Stomach (tissue), 8 donors: ENCODE measurements at regions not wholly inside any gene's neighbourhood (a gene's known extent, or its start where the extent isn't known, plus 50 kb on each side); places are given as distances from the start of the nearest gene placed in this dataset.

Experiments
- DNase-seq, 2 donors: peaks; one replicate each; pipeline versions ENCODE4 v3.0.0 to v3.0.0-alpha.2; 2013 to 2019
- H3K27ac ChIP-seq, 5 donors: fragments of 200-600 bp in 4 of 5; sonication (generic) in 4 of 5; one replicate each; pipeline ENCODE4 v1.5.1; 2013 to 2019; ENCODE audit warnings: mild to moderate bottlenecking in 1 of 5, moderate library complexity in 1 of 5
- H3K27me3 ChIP-seq, 3 donors: fragments of 200-600 bp; sonication (generic); one replicate each; pipeline ENCODE4 v1.5.1; 2017 to 2019; ENCODE audit warnings: mixed run types in 1 of 3
- H3K36me3 ChIP-seq, 4 donors: fragments of 200-600 bp; sonication (generic); 1 replicate in 3 of 4; 2 replicates in 1 of 4; pipeline ENCODE4 v1.5.1; 2016 to 2019
- H3K4me1 ChIP-seq, 4 donors: fragments of 200-600 bp; sonication (generic); one replicate each; pipeline ENCODE4 v1.5.1; 2016 to 2019
- H3K4me3 ChIP-seq, 4 donors: fragments of 200-600 bp; sonication (generic) in 3 of 4; one replicate each; pipeline ENCODE4 v1.5.1; 2016 to 2019; ENCODE audit warnings: mild to moderate bottlenecking in 1 of 4
- H3K9me3 ChIP-seq, 4 donors: fragments of 200-600 bp; sonication (generic); one replicate each; pipeline ENCODE4 v1.5.1; 2016 to 2019
- EP300 ChIP-seq: sonication (generic); formaldehyde crosslinking; IDR thresholded peaks from one replicate; pipeline ENCODE4 v1.6.1; 2017; ENCODE audit warnings: antibody characterized with exemption
- POLR2A ChIP-seq, 4 donors: fragments of 450-650 bp; IDR thresholded peaks; one replicate each; pipeline ENCODE4 v1.6.1; 2016; ENCODE audit warnings: antibody characterized with exemption in 4 of 4, control low read depth in 2 of 4, mild to moderate bottlenecking in 1 of 4, moderate library complexity in 1 of 4
- POLR2AphosphoS5 ChIP-seq, 3 donors: sonication (generic); formaldehyde crosslinking; IDR thresholded peaks; one replicate each; pipeline ENCODE4 v1.6.1; 2016; ENCODE audit warnings: antibody characterized with exemption in 3 of 3
- WGBS, 5 donors: extraction: QIAGEN DNeasy Blood & Tissue Kit in 3 of 5; methylation state at CpG; one replicate each; pipeline versions ENCODE4 v1.1.5 to v1.1.7; 2013 to 2018; 5-methylcytosine and 5-hydroxymethylcytosine counted together
- intact Hi-C: fragments of 100-400 bp; cut with DNase I; formaldehyde crosslinking; loops from one replicate; pipeline ENCODE4 v1.15.1; 2023; ENCODE audit warnings: low total_unique reads
- TF ChIP-seq, protein P1 (sequence below), 7 experiments: fragments of 450-650 bp in 4 of 7; fragments of 200-600 bp in 3 of 7; sonication (generic) in 3 of 7; IDR thresholded peaks; one replicate each; pipeline ENCODE4 v1.5.1; 2016 to 2019; ENCODE audit warnings: antibody characterized with exemption in 7 of 7, control low read depth in 2 of 7, mild to moderate bottlenecking in 1 of 7
- donor health status: healthy with polysubstance abuse.
- donor health status: Bipolar disorder and iron deficiency.
- donor health status: healthy.

GRCh38 chr11:26076233-26076990 lies 255.5 kb upstream of the ANO3 start:
- 68 to 75% (median 74%) methylated on average over 3 of the region's 3 CpGs for WGBS, 5 donors
- Histone ChIP-seq H3K36me3 (no peaks in the 10 kb centered on the region), H3K9me3 (no peaks in the 10 kb centered on the region), H3K4me3 (no peak overlapping the region), H3K4me1 (no peaks in the 10 kb centered on the region), H3K27ac (no peak overlapping the region), H3K27me3 (no peaks in the 10 kb centered on the region)
- no peak for DNase-seq
- intact Hi-C loops: no loop called here
- no peak for TF ChIP-seq POLR2AphosphoS5 (IDR thresholded peaks at IDR 0.05)
- no peak for TF ChIP-seq POLR2A (IDR thresholded peaks at IDR 0.05)
- TF ChIP-seq, protein P1, sequence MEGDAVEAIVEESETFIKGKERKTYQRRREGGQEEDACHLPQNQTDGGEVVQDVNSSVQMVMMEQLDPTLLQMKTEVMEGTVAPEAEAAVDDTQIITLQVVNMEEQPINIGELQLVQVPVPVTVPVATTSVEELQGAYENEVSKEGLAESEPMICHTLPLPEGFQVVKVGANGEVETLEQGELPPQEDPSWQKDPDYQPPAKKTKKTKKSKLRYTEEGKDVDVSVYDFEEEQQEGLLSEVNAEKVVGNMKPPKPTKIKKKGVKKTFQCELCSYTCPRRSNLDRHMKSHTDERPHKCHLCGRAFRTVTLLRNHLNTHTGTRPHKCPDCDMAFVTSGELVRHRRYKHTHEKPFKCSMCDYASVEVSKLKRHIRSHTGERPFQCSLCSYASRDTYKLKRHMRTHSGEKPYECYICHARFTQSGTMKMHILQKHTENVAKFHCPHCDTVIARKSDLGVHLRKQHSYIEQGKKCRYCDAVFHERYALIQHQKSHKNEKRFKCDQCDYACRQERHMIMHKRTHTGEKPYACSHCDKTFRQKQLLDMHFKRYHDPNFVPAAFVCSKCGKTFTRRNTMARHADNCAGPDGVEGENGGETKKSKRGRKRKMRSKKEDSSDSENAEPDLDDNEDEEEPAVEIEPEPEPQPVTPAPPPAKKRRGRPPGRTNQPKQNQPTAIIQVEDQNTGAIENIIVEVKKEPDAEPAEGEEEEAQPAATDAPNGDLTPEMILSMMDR (IDR thresholded peaks at IDR 0.05): no peak
- TF ChIP-seq EP300: no peak

DNA sequence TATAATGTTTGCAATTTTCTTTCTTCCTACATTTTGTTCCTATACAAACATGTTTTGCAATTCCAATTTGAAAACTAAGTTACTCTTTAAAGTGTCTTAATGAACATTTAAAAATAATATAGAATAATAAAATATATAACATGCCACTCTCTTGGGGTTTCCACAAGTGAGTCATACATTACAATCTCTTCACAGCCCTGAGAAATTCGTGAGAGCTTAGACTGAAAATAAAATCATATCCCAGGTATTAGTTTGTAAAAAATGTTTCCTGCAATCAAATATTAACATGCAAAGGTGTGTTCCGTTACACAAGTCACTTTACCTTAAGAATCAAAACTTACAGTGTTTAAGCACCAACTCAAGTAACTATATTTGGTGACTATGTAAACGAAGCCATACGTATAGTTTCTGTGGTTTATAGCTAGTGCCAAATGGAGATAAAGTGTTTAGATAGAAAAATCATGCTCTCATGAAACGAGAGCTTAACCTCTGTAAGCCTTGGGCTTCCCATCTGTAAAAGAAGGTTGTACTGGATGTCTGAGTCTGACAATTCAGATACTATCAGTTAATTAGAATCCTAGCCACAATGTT lies 253.6 kb upstream of the ANO3 start:
- H3K36me3 ChIP-seq: no peaks in the 10 kb centered on the region
- no peak overlapping the region for H3K27ac ChIP-seq
- no peaks in the 10 kb centered on the region for H3K9me3 ChIP-seq
- 18 to 31% (median 29%) methylated on average over 5 of the region's 5 CpGs for WGBS, 5 donors
- H3K4me3 ChIP-seq: no peak overlapping the region
- TF ChIP-seq EP300: no peak
- intact Hi-C loops: no loop called here
- no peak for DNase-seq
- no peaks in the 10 kb centered on the region for H3K4me1 ChIP-seq
- H3K27me3 ChIP-seq: no peaks in the 10 kb centered on the region

- intact Hi-C loops: no loop called here
- no peak for TF ChIP-seq EP300
- TF ChIP-seq, protein P1 (IDR thresholded peaks at IDR 0.05): no peak
- no peak for TF ChIP-seq POLR2AphosphoS5 (IDR thresholded peaks at IDR 0.05)
- no peak for TF ChIP-seq POLR2A (IDR thresholded peaks at IDR 0.05)
- H3K36me3 ChIP-seq: no peaks in the 10 kb centered on the region
- 60 to 73% (median 67%) methylated on average over 3 of the region's 3 CpGs for WGBS, 5 donors
- H3K9me3 ChIP-seq: no peaks in the 10 kb centered on the region
- H3K27me3 ChIP-seq: no peaks in the 10 kb centered on the region
- no peak overlapping the region for H3K27ac ChIP-seq
- no peak for DNase-seq
- H3K4me3 ChIP-seq: no peak overlapping the region
- no peaks in the 10 kb centered on the region for H3K4me1 ChIP-seq
Observed at GRCh38 chr11:26084313-26084712, 247.6 kb upstream of the ANO3 start.

DNA sequence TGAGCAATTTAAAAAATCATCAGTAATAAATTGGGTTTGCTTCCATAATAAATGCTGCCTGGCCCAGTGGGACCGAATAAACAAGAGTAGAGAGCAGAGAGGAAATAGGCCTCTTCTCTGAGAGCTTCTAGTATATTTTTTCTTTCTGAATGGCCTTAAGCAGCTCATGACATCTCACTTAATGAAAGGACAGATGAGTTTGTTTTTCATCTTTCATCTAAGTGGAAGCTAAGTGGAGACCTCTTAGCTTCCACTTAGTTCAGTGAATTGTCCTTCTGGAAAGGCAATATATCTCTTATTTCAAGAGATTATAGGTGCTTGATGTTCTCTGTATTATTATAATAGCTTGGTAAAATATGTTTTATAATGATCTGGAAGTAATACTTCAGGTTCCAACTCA lies 245.9 kb upstream of the ANO3 start:
- Histone ChIP-seq H3K27ac (no peak overlapping the region), H3K9me3 (no peaks in the 10 kb centered on the region), H3K4me1 (no peaks in the 10 kb centered on the region), H3K36me3 (no peaks in the 10 kb centered on the region), H3K27me3 (no peaks in the 10 kb centered on the region), H3K4me3 (no peak overlapping the region)
- intact Hi-C loops: no loop called here
- TF ChIP-seq POLR2A (IDR thresholded peaks at IDR 0.05): no peak
- 78 to 93% (median 88%) methylated on average over 1 of the region's 1 CpG for WGBS, 5 donors
- DNase-seq: no peak

- H3K27ac ChIP-seq: no peak overlapping the region
- no peaks in the 10 kb centered on the region for H3K4me1 ChIP-seq
- no peaks in the 10 kb centered on the region for H3K36me3 ChIP-seq
- no peak overlapping the region for H3K4me3 ChIP-seq
- TF ChIP-seq EP300 (no peak), POLR2AphosphoS5 (IDR thresholded peaks at IDR 0.05) (no peak), POLR2A (IDR thresholded peaks at IDR 0.05) (no peak)
- TF ChIP-seq, protein P1 (IDR thresholded peaks at IDR 0.05): no peak
- intact Hi-C loops: no loop called here
- no peak for DNase-seq
- 81 to 95% (median 94%) methylated on average over 4 of the region's 4 CpGs for WGBS, 5 donors
- H3K9me3 ChIP-seq: no peaks in the 10 kb centered on the region
- H3K27me3 ChIP-seq: no peaks in the 10 kb centered on the region
Observed at GRCh38 chr11:26087120-26087935, 244.6 kb upstream of the ANO3 start.
